Epithelial cell of proximal tubule (primary cell): ENCODE measurements at regions not wholly inside any gene's neighbourhood (a gene's known extent, or its start where the extent isn't known, plus 50 kb on each side); places are given as distances from the start of the nearest gene placed in this dataset.

Source experiments
- DNase-seq: peaks from one replicate; pipeline ENCODE4 v3.0.0-alpha.2; 2011; ENCODE audit warnings: low read depth
- H3K4me3 ChIP-seq: 2 replicates; pipeline ENCODE4 v1.5.1; 2011; ENCODE audit warnings: low read depth, mild to moderate bottlenecking, low read length
- CTCF ChIP-seq: conservative IDR thresholded peaks from 2 replicates; pipeline ENCODE4 v1.5.1; 2012; ENCODE audit warnings: low read depth, mild to moderate bottlenecking, low read length

- H3K4me3 ChIP-seq: no peak overlapping the region
- no peak for DNase-seq
- TF ChIP-seq CTCF: no peak
Observed at GRCh38 chr2:166381-166780, 97.5 kb downstream of the SH3YL1 start.

GRCh38 chr2:165530-165929, 98.3 kb downstream of the SH3YL1 start:
- no peak overlapping the region for H3K4me3 ChIP-seq
- no peak for DNase-seq
- no peak for TF ChIP-seq CTCF

GRCh38 chr2:162473-163382, 101.1 kb downstream of the SH3YL1 start:
- TF ChIP-seq CTCF: no peak

GRCh38 chr2:161729-162128, 102.1 kb downstream of the SH3YL1 start:
- no peak overlapping the region for H3K4me3 ChIP-seq
- no peak for TF ChIP-seq CTCF
- DNase-seq: no peak

More at GRCh38 chr2:162473-163382, 101.1 kb downstream of the SH3YL1 start:
- no peak for DNase-seq
- H3K4me3 ChIP-seq: no peak overlapping the region

GRCh38 chr2:151553-152334, 105.4 kb upstream of the FAM110C start:
- H3K4me3 ChIP-seq: no peak overlapping the region
- TF ChIP-seq CTCF: no peak
- DNase-seq: no peak

- TF ChIP-seq CTCF: no peak
- H3K4me3 ChIP-seq: no peak overlapping the region
- DNase-seq: no peak
Observed at GRCh38 chr2:145407-145806, 99.1 kb upstream of the FAM110C start.
